ENCODE measurements at regions not wholly inside any gene's neighbourhood (a gene's known extent, or its start where the extent isn't known, plus 50 kb on each side); places are given as distances from the start of the nearest gene placed in this dataset.

GRCh38 chr1:182185136-182185535 is 123.6 kb upstream of the ZNF648 start:
- Mint-ChIP-seq H3K27ac (no peak overlapping the region), H3K36me3 (no peaks in the 10 kb centered on the region), H3K4me3 (no peak overlapping the region), H3K27me3 (peaks cover 39% of the 10 kb centered on the region), H3K4me1 (peaks cover 13% of the 10 kb centered on the region), H3K9me3 (ENCODE audit: low read depth) (no peaks in the 10 kb centered on the region)
- CTCF ChIA-PET = no interaction called here
- no peak for ATAC-seq
- no peak for DNase-seq

- ATAC-seq (no peak), DNase-seq (no peak)
- Mint-ChIP-seq H3K27ac (no peak overlapping the region), H3K36me3 (no peaks in the 10 kb centered on the region), H3K4me3 (no peak overlapping the region), H3K9me3 (ENCODE audit: low read depth) (no peaks in the 10 kb centered on the region), H3K27me3 (peaks cover 36% of the 10 kb centered on the region), H3K4me1 (peaks cover 5% of the 10 kb centered on the region)
- CTCF ChIA-PET = interaction anchor here (1.0 to 1.9 kb wide), 3 partner anchors 39 to 99 kb away, joined by 3 to 7 read pairs (median 3); no protein-coding TSS in a partner anchor
These were observed 122.1 kb upstream of the ZNF648 start for GRCh38 chr1:182183606-182184005.

DNA sequence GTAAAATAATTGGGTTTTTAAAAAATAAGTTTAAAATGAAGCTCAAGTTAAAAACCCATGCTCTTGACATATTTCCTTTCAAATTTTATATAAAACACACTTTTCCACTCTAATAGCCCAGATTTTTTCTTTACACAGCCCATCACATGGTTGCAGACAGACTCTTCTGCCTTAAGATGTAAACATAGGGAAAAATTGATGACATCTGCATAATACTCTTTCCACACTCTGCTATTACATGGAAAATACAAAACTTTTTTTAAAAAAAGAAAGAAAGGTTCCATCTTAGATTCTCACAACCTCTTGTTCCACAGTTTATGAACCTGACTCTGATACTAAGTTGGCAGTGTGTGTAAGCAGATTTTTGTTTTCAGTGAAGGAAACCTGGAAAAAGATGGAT is 120.8 kb upstream of the ZNF648 start:
- H3K27me3 Mint-ChIP-seq = peaks cover 36% of the 10 kb centered on the region
- H3K4me3 Mint-ChIP-seq = no peak overlapping the region
- H3K4me1 Mint-ChIP-seq = peaks cover 5% of the 10 kb centered on the region
- CTCF ChIA-PET = interaction anchor here (0.6 to 1.5 kb wide), 3 partner anchors 11 to 97 kb away, joined by 3 read pairs; no protein-coding TSS in a partner anchor
- DNase-seq (no peak), ATAC-seq (no peak)
- H3K36me3 Mint-ChIP-seq = no peaks in the 10 kb centered on the region
- H3K27ac Mint-ChIP-seq = no peak overlapping the region
- H3K9me3 Mint-ChIP-seq (ENCODE audit: low read depth) = no peaks in the 10 kb centered on the region

- Mint-ChIP-seq H3K36me3 (no peaks in the 10 kb centered on the region), H3K27ac (no peak overlapping the region), H3K9me3 (ENCODE audit: low read depth) (no peaks in the 10 kb centered on the region), H3K4me1 (peaks cover 5% of the 10 kb centered on the region), H3K4me3 (no peak overlapping the region), H3K27me3 (peaks cover 36% of the 10 kb centered on the region)
- CTCF ChIA-PET = interaction anchor here (0.6 to 1.0 kb wide), 2 partner anchors 38 to 1267 kb away, joined by 3 to 4 read pairs; no protein-coding TSS in a partner anchor
- DNase-seq = no peak
- ATAC-seq = no peak
These were observed 119.7 kb upstream of the ZNF648 start for GRCh38 chr1:182181167-182181572.

DNA sequence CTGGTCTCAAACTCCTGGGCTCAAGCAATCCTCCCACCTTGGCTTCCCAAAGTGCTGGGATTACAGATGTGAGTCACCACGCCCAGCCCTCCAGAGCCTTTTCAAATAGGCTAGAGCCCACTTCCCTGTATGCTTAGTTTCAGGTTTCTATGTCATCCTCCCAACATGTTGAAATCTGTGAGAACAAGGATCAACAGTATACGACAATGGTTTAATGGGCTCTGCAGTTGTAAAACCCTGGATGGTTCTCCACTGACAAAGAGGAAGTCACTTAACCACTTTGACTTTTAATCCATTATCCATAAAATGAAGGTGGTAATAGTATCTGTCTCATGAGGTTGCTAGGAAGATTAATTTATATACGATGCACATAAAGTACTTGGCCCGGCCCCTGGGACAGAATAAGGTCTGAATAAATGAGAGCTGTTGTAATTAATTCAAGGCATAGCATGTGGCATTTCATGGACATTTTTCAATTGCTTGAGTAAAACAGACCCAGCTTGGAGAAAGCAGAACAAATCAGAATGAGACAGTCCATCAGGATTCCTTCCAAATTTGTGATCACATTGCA is 113.9 kb upstream of the ZNF648 start:
- peaks cover 14% of the 10 kb centered on the region for H3K27me3 Mint-ChIP-seq
- ATAC-seq (no peak), DNase-seq (no peak)
- CTCF ChIA-PET = no interaction called here
- no peak overlapping the region for H3K27ac Mint-ChIP-seq
- H3K9me3 Mint-ChIP-seq (ENCODE audit: low read depth) = no peaks in the 10 kb centered on the region
- no peak overlapping the region for H3K4me3 Mint-ChIP-seq
- no peaks in the 10 kb centered on the region for H3K4me1 Mint-ChIP-seq
- H3K36me3 Mint-ChIP-seq = no peaks in the 10 kb centered on the region

DNA sequence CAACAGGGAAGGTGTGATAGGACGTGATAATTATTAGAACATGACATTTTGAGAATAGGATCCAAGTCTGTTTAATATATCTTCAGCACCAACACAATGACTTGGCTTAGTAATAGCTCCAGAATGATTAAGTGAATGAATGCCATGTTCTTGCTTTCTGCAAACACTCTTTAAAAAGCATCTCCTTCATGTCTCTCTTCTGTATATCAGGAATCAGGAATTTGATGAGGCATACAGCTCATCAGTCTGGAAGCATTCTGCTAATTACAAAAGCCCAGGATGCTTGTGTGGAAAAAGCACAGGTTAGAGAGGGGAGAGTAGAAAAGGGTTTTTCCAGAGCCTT is 113.0 kb upstream of the ZNF648 start:
- H3K27ac Mint-ChIP-seq = no peak overlapping the region
- no peaks in the 10 kb centered on the region for H3K4me1 Mint-ChIP-seq
- no peaks in the 10 kb centered on the region for H3K9me3 Mint-ChIP-seq (ENCODE audit: low read depth)
- no peaks in the 10 kb centered on the region for H3K36me3 Mint-ChIP-seq
- no peak overlapping the region for H3K4me3 Mint-ChIP-seq
- peaks cover 15% of the 10 kb centered on the region for H3K27me3 Mint-ChIP-seq
- ATAC-seq (no peak), DNase-seq (no peak)
- CTCF ChIA-PET = no interaction called here

DNA sequence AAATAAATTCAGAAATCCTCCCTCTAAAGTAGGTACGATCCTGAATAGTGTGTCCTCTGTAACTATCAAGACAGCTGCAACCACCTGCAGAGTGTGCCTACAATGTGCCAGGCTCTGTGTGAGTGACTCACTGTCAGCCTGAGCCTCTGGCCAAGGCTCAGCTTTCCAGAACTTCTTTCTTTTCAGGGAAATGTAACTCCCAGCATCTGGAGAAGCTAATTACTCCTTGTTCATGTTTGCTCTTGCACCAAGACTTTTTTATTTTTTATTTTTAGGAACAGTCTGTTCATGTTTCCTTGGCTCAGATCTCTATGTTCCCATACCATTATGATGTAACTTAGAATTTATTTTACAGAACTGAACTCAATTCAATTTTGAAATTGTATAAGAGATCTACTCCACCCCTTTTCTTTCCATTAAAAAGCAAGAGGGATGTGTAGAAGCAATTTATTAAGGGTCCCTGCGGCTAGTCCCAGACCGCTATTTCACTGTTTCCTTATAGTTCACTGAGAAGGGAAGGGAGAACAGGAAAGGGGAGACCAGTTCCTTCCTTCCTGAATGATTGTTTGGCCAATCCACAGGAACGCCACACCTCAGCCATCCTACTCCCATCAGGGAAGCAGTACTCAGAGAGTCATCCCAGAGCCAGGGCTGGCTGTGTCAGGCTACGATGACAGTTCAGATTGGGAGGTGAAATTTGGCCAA is 112.4 kb upstream of the ZNF648 start:
- no peaks in the 10 kb centered on the region for H3K9me3 Mint-ChIP-seq (ENCODE audit: low read depth)
- DNase-seq (no peak), ATAC-seq (no peak)
- no peaks in the 10 kb centered on the region for H3K4me1 Mint-ChIP-seq
- no peak overlapping the region for H3K4me3 Mint-ChIP-seq
- CTCF ChIA-PET = no interaction called here
- no peaks in the 10 kb centered on the region for H3K36me3 Mint-ChIP-seq
- H3K27ac Mint-ChIP-seq = no peak overlapping the region
- H3K27me3 Mint-ChIP-seq = peaks cover 15% of the 10 kb centered on the region

DNA sequence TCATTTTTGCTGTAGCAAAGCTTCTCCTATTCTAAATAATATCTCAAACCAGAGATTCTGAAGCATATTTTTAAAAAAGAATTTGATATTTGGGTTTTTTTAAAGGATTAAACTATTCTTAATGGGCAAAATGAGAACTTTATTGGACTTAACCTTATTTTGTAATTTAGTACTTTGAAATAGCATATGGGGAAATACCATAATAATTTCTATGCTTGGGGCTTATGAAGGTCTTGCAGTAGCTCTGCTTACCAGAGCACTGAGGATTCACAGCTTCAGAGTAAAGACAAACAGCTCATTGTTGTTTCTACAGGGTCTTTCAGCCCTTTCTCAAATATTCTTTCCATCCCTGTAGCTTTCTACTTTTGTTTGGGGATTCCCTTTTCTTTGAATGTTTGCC is 111.2 kb upstream of the ZNF648 start:
- no peak overlapping the region for H3K27ac Mint-ChIP-seq
- peaks cover 17% of the 10 kb centered on the region for H3K27me3 Mint-ChIP-seq
- no peak for DNase-seq
- H3K9me3 Mint-ChIP-seq (ENCODE audit: low read depth) = no peaks in the 10 kb centered on the region
- no peaks in the 10 kb centered on the region for H3K36me3 Mint-ChIP-seq
- no peak overlapping the region for H3K4me3 Mint-ChIP-seq
- no peak for ATAC-seq
- H3K4me1 Mint-ChIP-seq = no peaks in the 10 kb centered on the region
- CTCF ChIA-PET = no interaction called here

DNA sequence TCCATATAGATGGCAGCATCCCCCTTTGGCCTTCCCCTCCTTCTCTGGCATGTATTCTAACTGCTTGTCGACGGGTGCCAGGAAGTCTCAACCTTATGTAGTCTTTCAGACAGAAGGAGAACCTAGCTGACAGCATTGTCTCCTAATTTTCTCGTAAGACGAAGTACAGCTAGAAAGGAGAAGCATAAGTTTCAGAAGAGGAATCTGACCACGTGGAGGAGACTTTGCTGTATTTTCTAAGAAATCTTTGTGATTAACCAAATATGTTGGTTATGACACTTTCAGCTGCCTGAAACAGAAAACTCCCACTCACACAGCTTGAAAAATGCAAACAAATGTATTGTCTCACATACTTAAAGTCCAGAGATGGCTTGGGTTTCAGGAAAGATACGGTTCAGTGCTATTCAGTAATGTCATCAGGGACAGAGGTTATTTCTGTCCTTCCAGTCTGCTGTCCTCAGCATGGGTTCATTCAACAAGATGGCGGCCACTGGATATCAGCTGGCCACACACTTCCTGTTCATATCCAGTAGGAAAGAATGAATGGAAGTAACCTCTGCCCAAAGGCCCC is 109.5 kb upstream of the ZNF648 start:
- Mint-ChIP-seq H3K4me1 (no peaks in the 10 kb centered on the region), H3K4me3 (no peak overlapping the region), H3K27ac (no peak overlapping the region), H3K9me3 (ENCODE audit: low read depth) (no peaks in the 10 kb centered on the region), H3K36me3 (no peaks in the 10 kb centered on the region), H3K27me3 (peaks cover 17% of the 10 kb centered on the region)
- DNase-seq (no peak), ATAC-seq (no peak)
- CTCF ChIA-PET = interaction anchor here (1.3 to 1.9 kb wide), 2 partner anchors 11 to 28 kb away, joined by 3 to 5 read pairs; no protein-coding TSS in a partner anchor

GRCh38 chr1:182169203-182169602 is 107.7 kb upstream of the ZNF648 start:
- DNase-seq (no peak), ATAC-seq (no peak)
- no peak overlapping the region for H3K27ac Mint-ChIP-seq
- H3K36me3 Mint-ChIP-seq = no peaks in the 10 kb centered on the region
- no peaks in the 10 kb centered on the region for H3K9me3 Mint-ChIP-seq (ENCODE audit: low read depth)
- CTCF ChIA-PET = no interaction called here
- H3K27me3 Mint-ChIP-seq = peaks cover 20% of the 10 kb centered on the region
- H3K4me1 Mint-ChIP-seq = no peaks in the 10 kb centered on the region
- no peak overlapping the region for H3K4me3 Mint-ChIP-seq

DNA sequence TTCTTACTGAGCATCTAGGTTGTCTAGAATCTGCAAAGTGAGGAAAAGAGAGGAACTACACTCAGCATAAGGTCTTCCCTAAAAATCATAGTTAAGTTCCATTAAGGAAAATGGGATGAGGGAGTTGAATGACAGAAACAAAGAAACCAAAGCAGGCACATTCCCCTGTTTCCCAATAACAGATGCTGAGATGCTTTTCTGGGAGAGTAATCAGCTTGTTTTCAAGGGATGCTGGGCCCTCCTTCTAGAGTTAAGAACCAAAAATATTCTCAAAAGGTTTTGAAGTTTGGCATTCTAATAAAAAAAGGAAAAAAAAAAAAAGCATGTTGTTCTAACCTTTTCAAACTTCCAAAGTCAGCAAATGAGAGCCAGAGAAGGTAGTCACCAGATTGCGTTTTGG is 105.2 kb upstream of the ZNF648 start:
- no peaks in the 10 kb centered on the region for H3K4me1 Mint-ChIP-seq
- ATAC-seq (no peak), DNase-seq (no peak)
- H3K27ac Mint-ChIP-seq = no peak overlapping the region
- H3K9me3 Mint-ChIP-seq (ENCODE audit: low read depth) = no peaks in the 10 kb centered on the region
- H3K36me3 Mint-ChIP-seq = no peaks in the 10 kb centered on the region
- H3K27me3 Mint-ChIP-seq = peaks cover 18% of the 10 kb centered on the region
- H3K4me3 Mint-ChIP-seq = no peak overlapping the region
- CTCF ChIA-PET = no interaction called here

GRCh38 chr1:182166321-182166720 is 104.8 kb upstream of the ZNF648 start:
- Mint-ChIP-seq H3K27ac (no peak overlapping the region), H3K36me3 (no peaks in the 10 kb centered on the region), H3K4me1 (no peaks in the 10 kb centered on the region), H3K9me3 (ENCODE audit: low read depth) (peaks cover 2% of the 10 kb centered on the region), H3K4me3 (no peak overlapping the region), H3K27me3 (peaks cover 18% of the 10 kb centered on the region)
- DNase-seq = no peak
- CTCF ChIA-PET = no interaction called here
- no peak for ATAC-seq

DNA sequence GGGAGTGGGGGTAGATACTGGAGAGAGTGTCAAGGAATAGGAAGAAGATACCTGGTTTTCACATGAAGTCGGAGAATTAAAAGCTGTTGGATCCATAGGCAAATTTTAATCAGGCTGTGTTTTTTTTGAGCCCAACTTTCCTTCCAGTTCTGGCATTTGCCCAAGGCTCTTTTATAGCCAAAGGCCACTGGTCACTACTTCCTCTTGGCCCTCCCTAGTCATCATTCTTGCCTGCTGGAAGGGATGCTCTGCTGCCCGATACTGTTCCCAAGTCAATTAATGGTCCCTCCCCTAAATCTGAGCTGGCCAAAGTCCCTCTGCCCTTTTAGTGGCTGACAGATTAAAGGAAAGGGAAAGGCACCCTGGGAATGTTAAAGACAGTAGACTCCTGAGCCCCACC is 102.8 kb upstream of the ZNF648 start:
- DNase-seq (no peak), ATAC-seq (no peak)
- Mint-ChIP-seq H3K27ac (no peak overlapping the region), H3K4me3 (no peak overlapping the region), H3K36me3 (no peaks in the 10 kb centered on the region), H3K9me3 (ENCODE audit: low read depth) (peaks cover 3% of the 10 kb centered on the region), H3K4me1 (no peaks in the 10 kb centered on the region), H3K27me3 (peaks cover 14% of the 10 kb centered on the region)
- CTCF ChIA-PET = no interaction called here

DNA sequence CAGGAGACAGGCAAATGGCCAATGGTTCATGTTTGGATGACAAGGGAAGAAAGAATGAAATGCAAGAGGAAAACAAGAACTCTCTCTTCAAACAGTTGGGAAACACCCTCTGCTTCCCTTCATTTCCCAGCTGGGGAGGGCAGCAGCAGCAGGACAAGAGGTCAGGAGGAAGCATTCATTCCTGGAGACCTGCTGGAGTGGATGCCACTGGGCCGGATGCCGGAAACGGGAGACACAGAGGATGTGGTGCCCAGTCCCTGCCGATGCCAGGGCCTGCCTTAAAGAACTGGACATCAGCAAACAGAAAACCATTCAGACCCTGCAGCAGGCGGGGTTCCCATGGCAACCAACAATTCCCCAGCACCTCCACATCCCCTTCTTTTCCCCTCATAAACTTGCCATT is 102.3 kb upstream of the ZNF648 start:
- Mint-ChIP-seq H3K27me3 (peaks cover 10% of the 10 kb centered on the region), H3K9me3 (ENCODE audit: low read depth) (peaks cover 3% of the 10 kb centered on the region), H3K4me1 (no peaks in the 10 kb centered on the region), H3K27ac (no peak overlapping the region), H3K36me3 (no peaks in the 10 kb centered on the region), H3K4me3 (no peak overlapping the region)
- no peak for ATAC-seq
- DNase-seq = no peak
- CTCF ChIA-PET = no interaction called here
